Gastrocnemius medialis (tissue), 4 donors: ENCODE measurements at regions not wholly inside any gene's neighbourhood (a gene's known extent, or its start where the extent isn't known, plus 50 kb on each side); places are given as distances from the start of the nearest gene placed in this dataset.

Experiments used
- ATAC-seq, 2 donors: fragments of 150-250 bp; one replicate each; pipeline ENCODE4 v1.9.1; 2016
- DNase-seq, 2 donors: peaks; one replicate each; pipeline ENCODE4 v3.0.0-alpha.2; 2019
- H3K27ac ChIP-seq, 4 donors: fragments of 200-600 bp; sonication (generic); 1 replicate in 1 of 4; 2 replicates in 3 of 4; pipeline ENCODE4 v1.5.1; 2016 to 2018; ENCODE audit warnings: mild to moderate bottlenecking in 2 of 4, moderate library complexity in 1 of 4
- H3K27me3 ChIP-seq, 3 donors: fragments of 200-600 bp; sonication (generic) in 2 of 3; 1 replicate in 1 of 3; 2 replicates in 2 of 3; pipeline versions ENCODE4 v1.5.1 to v1.6.0; 2016 to 2019; ENCODE audit warnings: mild to moderate bottlenecking in 1 of 3, moderate library complexity in 1 of 3
- H3K36me3 ChIP-seq, 2 donors: fragments of 200-600 bp; sonication (generic) in 1 of 2; one replicate each; pipeline ENCODE4 v1.5.1; 2017 to 2018
- H3K4me1 ChIP-seq, 2 donors: fragments of 200-600 bp; sonication (generic) in 1 of 2; one replicate each; pipeline ENCODE4 v1.5.1; 2016 to 2017; ENCODE audit warnings: mild to moderate bottlenecking in 2 of 2
- H3K4me3 ChIP-seq, 4 donors: fragments of 200-600 bp; sonication (generic) in 3 of 4; 1 replicate in 1 of 4; 2 replicates in 3 of 4; pipeline ENCODE4 v1.5.1; 2016 to 2019; ENCODE audit warnings: mild to moderate bottlenecking in 2 of 4
- H3K9me3 ChIP-seq, 3 donors: fragments of 200-600 bp; sonication (generic) in 2 of 3; 1 replicate in 1 of 3; 2 replicates in 2 of 3; pipeline ENCODE4 v1.5.1; 2016 to 2019
- CTCF ChIP-seq, 5 experiments: fragments of 450-650 bp in 3 of 5; fragments of 200-600 bp in 2 of 5; sonication (generic) in 2 of 5; IDR thresholded peaks in 4 of 5; conservative IDR thresholded peaks in 1 of 5; 1 replicate in 4 of 5; 2 replicates in 1 of 5; pipeline ENCODE4 v1.5.1; 2016 to 2019; ENCODE audit warnings: antibody characterized with exemption in 5 of 5, mild to moderate bottlenecking in 3 of 5, moderate library complexity in 3 of 5
- POLR2A ChIP-seq, 2 donors: fragments of 450-650 bp; IDR thresholded peaks; one replicate each; pipeline ENCODE4 v1.6.1; 2017; ENCODE audit warnings: antibody characterized with exemption in 2 of 2, mild to moderate bottlenecking in 2 of 2, moderate library complexity in 2 of 2
- in situ Hi-C, 4 donors: fragments of 200-750 bp; cut with MboI; loops; one replicate each; pipeline versions ENCODE4 v1.15.0 to v1.8.0; 2017; ENCODE audit warnings: low sequenced_read_pairs in 4 of 4
- intact Hi-C: fragments of 100-400 bp; cut with DNase I; formaldehyde crosslinking; loops from one replicate; pipeline ENCODE4 v1.15.1; 2023; ENCODE audit warnings: low total_unique reads

- Histone ChIP-seq H3K4me1 (no peaks in the 10 kb centered on the region), H3K4me3 (no peak overlapping the region), H3K27ac (no peak overlapping the region), H3K36me3 (no peaks in the 10 kb centered on the region), H3K27me3 (peaks cover 0 to 3% (median 0%) of the 10 kb centered on the region in 3 donors), H3K9me3 (no peaks in the 10 kb centered on the region)
- DNase-seq (no peak), ATAC-seq (no peak)
- no peak for TF ChIP-seq CTCF (IDR thresholded peaks at IDR 0.05 in 4 of 5, conservative IDR thresholded peaks at IDR 0.05 in 1 of 5)
- intact Hi-C loops, result no loop called here
- in situ Hi-C loops, result no loop called here
These were observed 311.0 kb downstream of the NDUFA10 start for GRCh38 chr2:239714116-239714515.

GRCh38 chr2:239712755-239713154, 311.9 kb upstream of the HDAC4 start:
- no peaks in the 10 kb centered on the region for H3K36me3 ChIP-seq
- in situ Hi-C loops (no loop called here), intact Hi-C loops (no loop called here)
- TF ChIP-seq CTCF (IDR thresholded peaks at IDR 0.05 in 4 of 5, conservative IDR thresholded peaks at IDR 0.05 in 1 of 5) (no peak), POLR2A (IDR thresholded peaks at IDR 0.05) (no peak)
- ATAC-seq, result no peak
- peak in 1 of 2 donors; percentile 1 for DNase-seq
- H3K9me3 ChIP-seq, result no peaks in the 10 kb centered on the region
- H3K4me3 ChIP-seq, result no peak overlapping the region
- H3K4me1 ChIP-seq, result no peaks in the 10 kb centered on the region
- peaks cover 0 to 3% (median 0%) of the 10 kb centered on the region in 3 donors for H3K27me3 ChIP-seq
- H3K27ac ChIP-seq, result no peak overlapping the region

- H3K36me3 ChIP-seq, result no peaks in the 10 kb centered on the region
- peaks cover 0 to 3% (median 0%) of the 10 kb centered on the region in 3 donors for H3K27me3 ChIP-seq
- no peak overlapping the region for H3K4me3 ChIP-seq
- ATAC-seq (no peak), DNase-seq (peak in 1 of 2 donors; percentile 5)
- no peak overlapping the region for H3K27ac ChIP-seq
- no peaks in the 10 kb centered on the region for H3K9me3 ChIP-seq
- intact Hi-C loops, result no loop called here
- in situ Hi-C loops, result no loop called here
- H3K4me1 ChIP-seq, result no peaks in the 10 kb centered on the region
- no peak for TF ChIP-seq CTCF (IDR thresholded peaks at IDR 0.05 in 4 of 5, conservative IDR thresholded peaks at IDR 0.05 in 1 of 5)
- TF ChIP-seq POLR2A (IDR thresholded peaks at IDR 0.05), result no peak
These were observed 311.2 kb upstream of the HDAC4 start for GRCh38 chr2:239711911-239712570.

GRCh38 chr2:239710953-239711861, 310.4 kb upstream of the HDAC4 start:
- no peaks in the 10 kb centered on the region for H3K9me3 ChIP-seq
- ATAC-seq (no peak), DNase-seq (no peak)
- peaks cover 0 to 3% (median 0%) of the 10 kb centered on the region in 3 donors for H3K27me3 ChIP-seq
- no peak for TF ChIP-seq CTCF (IDR thresholded peaks at IDR 0.05 in 4 of 5, conservative IDR thresholded peaks at IDR 0.05 in 1 of 5)
- no peak for TF ChIP-seq POLR2A (IDR thresholded peaks at IDR 0.05)
- peaks cover 0 to 3% of the 10 kb centered on the region in 2 donors for H3K4me1 ChIP-seq
- no peaks in the 10 kb centered on the region for H3K36me3 ChIP-seq
- in situ Hi-C loops (no loop called here), intact Hi-C loops (no loop called here)
- no peak overlapping the region for H3K27ac ChIP-seq
- H3K4me3 ChIP-seq, result no peak overlapping the region
